ENCODE measurements at regions not wholly inside any gene's neighbourhood (a gene's known extent, or its start where the extent isn't known, plus 50 kb on each side); places are given as distances from the start of the nearest gene placed in this dataset.

DNA sequence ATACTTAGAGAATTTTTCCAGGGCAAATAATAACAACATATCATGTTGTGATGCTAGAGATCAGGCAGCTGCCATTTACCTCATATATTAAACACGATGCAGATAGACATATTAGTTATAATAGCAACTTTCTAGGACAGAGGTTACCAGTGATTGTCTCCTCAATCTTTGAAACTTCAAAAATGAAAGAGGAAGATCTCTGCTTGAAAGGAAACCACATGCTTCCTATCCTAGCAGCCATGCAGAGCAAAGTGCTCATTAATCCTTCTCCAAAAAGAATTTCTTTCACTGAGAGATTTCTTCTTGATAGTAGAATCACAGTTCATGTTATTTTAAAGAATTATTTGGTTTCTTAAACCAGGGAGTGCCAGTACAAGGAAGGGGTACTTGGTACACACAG is 317.2 kb downstream of the CPS1 start:
- TF ChIP-seq, protein P1, sequence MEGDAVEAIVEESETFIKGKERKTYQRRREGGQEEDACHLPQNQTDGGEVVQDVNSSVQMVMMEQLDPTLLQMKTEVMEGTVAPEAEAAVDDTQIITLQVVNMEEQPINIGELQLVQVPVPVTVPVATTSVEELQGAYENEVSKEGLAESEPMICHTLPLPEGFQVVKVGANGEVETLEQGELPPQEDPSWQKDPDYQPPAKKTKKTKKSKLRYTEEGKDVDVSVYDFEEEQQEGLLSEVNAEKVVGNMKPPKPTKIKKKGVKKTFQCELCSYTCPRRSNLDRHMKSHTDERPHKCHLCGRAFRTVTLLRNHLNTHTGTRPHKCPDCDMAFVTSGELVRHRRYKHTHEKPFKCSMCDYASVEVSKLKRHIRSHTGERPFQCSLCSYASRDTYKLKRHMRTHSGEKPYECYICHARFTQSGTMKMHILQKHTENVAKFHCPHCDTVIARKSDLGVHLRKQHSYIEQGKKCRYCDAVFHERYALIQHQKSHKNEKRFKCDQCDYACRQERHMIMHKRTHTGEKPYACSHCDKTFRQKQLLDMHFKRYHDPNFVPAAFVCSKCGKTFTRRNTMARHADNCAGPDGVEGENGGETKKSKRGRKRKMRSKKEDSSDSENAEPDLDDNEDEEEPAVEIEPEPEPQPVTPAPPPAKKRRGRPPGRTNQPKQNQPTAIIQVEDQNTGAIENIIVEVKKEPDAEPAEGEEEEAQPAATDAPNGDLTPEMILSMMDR (IDR thresholded peaks at IDR 0.05): no peak
- no peak for TF ChIP-seq EZH2 (IDR thresholded peaks at IDR 0.05)
